ENCODE measurements at regions not wholly inside any gene's neighbourhood (a gene's known extent, or its start where the extent isn't known, plus 50 kb on each side); places are given as distances from the start of the nearest gene placed in this dataset.
A peak's percentile ranks its signal among the peaks of the same experiment; 100 is the strongest.
"Not testable (repeated sequence)": the region's sequence is repeated elsewhere in the genome, so short reads cannot be mapped to it uniquely, and the experiment has no call there.

DNA sequence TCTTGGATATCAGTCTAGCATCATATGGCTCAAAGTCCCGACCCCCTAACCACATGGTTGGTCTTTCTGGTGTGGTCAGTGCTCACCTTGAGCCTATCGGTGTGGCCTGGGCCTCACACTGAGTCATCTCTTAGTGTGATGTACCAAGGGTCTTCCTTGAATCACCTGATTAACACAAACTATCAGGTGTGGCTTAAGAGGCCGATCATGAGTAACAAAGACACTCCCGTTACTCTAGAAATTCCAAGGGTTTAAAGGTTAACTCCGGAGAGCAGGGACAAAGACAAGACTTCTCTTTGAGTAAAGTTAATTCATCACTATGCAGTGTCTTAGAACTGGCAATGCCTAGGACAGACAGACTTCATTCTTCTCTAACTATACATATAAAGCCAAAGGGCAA, 52.3 kb upstream of the ARMC3 start:
- DNase-seq = no peak

DNA sequence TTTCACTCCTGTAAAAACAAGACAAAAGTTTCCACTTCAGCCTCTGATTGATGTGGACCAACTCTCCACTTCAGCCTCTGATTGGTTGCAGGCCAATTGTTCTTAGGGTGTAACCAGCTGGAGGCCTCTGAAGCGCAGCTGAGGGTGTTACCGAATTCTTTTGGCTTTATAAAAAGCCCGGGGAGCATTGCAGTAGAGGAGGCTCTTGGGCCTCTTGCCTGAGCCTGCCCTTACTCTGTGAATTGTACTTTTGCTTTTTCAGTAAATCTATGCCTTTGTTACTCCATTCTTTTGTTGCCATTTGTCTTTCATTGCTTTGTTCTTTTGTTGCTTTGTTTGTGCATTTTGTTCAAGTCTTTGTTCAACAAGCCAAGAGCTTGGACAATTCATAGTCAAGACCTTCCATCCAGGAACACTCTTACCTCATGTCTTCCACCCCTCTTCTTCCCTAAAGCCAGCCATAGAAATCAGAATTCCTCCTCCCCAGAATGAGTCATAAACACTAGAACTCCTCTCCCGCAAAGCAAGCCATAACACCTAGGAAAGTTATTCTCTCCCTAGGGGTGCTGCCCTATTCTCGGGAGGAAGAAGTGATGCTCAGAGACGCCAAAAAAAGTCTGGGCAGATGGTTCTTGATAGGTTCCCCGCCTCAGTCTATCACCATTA, 53.5 kb upstream of the ARMC3 start:
- DNase-seq = no peak

DNA sequence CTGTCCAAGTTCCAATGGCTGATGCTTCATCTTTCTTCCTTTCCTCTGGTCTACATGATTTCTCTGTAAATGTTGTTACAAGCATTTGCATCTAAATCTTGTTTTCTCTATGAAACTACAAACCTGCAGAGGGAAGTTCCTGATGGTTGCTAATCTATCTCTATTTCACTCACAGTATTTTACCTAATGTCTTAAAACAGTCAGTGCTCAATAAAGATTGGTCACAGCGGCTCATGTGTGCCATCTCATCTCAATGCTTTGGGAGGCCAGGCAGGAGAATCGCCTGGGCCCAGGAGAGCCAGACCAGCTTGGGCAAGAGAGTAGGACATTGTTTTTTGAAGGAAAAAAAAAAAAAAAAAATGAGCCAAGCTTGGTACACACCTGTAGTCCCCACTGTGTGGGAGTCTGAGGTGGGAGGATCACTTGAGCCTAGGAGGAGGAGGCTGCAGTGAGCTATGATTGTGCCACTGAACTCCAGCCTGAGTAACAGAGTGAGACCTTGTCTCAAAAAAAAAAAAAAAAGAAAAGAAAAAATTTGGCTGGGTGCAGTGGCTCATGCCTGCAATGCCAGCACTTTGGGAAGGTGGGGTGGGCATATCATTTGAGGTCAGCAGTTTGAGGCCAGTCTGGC, 71.3 kb upstream of the ARMC3 start:
- DNase-seq = no peak

DNA sequence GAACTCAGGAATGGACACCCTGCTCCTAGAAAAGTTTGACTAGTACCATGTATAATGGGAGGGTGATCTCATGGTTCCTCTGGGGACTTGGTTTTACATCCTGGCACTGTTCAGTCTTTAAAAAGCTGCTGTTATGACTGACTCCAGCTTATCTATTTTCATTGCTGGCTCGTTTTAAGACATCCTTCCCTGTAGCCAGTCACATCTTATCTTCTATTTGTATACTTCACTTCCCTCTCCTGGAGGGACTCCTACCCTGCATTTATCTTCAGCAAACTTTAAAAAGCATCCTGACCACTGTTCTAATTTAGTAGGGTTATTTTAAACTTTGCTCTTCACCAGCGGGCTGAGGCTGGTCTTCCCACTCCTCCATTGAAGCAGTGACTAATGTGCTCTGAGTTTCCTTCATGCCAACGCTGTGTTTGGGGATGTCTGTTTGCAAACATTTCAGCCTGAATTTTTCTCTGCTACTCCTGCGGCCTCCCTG, 72.9 kb upstream of the ARMC3 start:
- no peak for DNase-seq

DNA sequence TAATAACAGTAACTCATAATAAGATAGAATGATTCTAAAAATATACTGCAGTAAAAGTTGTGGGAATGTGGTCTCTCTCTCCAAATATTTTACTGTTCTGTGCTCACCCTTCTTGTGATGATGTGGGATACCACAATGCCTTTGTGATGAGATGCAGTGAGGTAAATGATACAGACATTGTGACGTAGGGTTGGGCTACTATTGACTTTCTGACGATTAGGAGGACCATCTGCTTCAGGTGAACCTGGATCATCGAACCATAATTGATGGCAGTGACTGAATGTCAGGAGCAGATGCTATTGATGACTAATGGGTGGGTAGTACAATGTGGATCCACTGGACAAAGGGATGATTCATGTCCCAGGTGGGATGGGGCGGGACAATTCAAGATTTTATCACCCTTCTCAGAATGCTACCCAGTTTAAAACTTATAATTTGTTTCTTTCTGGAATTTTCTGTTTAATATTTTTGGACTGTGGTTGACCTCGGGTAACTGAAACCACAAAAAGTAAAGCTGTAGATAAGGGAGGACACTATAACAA, 73.9 kb upstream of the ARMC3 start:
- no peak for DNase-seq

DNA sequence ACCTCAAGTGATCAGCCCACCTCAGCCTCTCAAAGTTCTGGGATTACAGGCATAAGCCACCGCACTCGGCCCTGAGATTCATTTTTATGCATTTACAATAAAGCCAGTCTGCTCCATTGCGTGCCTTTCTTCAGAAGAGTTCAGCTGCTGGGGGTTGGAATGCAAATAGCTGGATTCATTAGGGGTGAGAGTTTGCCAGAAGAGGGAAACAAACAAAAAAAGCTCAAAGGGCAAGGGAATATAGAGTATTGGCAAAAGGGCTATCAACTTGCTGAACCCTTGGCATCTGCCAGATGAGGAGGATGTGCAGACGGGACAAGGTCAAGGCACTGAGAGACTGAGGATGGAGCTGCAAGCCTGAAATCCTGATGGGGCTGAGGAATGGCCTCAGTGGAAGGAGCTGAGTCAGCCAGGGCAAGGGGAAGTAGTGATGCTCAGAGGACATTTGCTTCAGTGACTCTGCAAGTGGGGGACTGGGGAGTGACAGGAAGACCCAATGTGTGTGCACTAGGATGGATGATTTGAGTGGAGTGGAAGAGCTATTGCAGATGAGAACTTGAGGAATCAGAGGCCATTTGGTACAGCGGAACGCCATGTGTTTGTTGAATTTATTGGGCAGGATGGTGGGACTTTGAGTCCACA, 75.0 kb upstream of the ARMC3 start:
- DNase-seq = no peak

DNA sequence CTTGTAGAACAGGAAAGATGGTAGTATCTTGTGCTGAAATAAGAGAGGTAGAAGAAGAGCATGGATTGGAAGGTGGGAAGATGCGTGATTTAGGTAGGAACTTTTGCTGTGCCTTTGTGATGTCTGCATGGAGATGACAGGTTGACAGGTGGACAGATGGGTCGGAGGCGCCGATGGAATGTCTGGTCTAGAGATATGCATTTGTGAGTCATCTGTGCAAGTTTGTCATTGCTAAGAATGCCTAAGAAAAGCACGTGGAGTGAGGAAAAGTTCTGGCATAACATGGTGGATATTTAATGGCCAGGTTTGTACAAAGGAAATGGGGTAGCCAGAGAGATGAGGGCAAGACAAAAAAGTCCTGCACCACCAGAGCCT, 76.0 kb upstream of the ARMC3 start:
- DNase-seq = no peak

DNA sequence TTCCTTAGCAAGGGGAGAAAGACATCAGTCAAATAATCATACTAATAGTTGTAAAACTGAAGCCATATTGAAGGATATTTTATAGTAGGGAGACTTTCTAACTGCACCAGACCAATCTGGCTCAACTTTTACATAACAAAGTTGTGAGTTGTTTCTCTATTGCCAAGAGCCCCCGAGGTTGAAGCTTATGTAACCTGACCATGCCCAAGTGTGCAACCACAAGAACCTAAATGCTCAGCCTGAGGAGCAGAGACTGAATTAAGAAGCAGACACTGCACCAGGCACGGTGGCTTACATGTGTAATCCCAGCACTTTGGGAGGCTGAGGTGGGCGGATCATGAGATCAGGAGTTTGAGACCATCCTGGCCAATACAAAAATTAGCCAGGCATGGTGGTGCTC, 77.3 kb upstream of the ARMC3 start:
- DNase-seq = no peak

DNA sequence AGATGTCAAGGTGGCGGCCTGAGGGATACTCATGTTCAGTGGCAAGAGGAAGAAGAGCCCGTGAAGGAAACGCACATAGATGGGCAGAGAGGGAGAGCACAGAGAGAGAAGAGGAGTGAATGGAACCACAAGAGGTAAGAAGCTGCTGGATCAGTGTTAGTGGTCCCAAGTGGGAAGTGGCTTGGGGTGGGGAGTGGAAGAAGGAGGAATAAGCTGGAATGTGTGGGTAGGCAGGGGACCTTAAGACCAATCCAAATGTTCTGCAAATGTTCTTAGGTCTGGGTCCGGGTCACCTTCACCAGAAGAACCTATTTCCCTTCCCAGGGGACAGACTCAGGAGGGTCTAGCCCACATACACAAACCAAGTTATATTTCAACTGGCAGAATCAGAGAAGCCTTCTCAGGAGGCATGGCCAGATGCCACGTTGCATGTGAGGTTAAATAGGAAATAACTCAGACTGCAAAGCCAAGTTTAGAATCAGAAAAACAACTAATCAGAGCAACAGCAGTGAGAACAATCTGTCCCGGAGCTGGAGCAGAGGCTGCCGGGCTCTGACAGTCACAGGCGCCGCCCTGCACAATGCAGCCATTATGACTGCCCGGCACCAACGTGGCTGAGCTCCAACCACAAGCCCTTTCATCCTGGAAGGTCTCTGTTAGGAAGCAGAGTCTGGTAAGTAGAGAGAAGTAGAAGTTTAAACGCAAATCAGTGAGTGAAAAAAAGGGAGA, 78.6 kb upstream of the ARMC3 start:
- DNase-seq = no peak

DNA sequence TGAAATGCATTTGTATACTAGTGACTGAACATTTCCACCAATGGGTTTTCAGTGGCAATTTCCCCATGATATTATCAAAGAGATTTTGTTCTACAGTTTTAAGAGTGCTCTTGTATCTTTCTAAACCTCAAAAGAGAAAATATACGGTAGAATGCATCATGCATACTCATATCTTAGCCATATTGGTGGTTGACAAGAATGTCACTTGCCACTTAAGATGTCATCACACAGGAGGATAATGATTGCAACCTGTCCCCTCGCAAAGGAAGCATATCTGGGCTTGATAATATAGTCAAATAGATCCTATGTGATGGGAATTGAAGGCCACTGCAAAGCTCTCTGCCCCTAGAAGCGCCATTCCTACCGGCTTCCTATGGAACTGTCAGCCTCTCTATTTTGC, 79.3 kb upstream of the ARMC3 start:
- no peak for DNase-seq

DNA sequence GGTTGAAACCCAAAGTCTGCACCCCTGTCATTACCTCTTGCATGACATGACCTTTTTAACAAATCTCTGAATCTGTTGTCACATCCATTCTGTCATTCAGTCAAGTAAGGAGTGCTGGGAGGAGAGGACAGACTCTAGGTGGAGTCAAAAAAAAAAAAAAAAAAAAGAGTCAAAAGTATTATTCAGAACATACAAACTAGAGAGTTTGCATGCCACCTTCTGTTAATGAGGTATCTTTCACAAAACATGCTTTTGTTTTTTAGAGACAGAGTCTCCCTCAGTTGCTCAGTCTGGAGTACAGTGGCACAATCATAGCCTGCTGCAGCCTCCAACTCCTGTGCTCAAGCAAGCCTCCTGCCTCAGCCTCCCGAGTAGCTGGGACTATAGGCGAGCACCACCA, 81.6 kb upstream of the ARMC3 start:
- peak; percentile 4 for DNase-seq

DNA sequence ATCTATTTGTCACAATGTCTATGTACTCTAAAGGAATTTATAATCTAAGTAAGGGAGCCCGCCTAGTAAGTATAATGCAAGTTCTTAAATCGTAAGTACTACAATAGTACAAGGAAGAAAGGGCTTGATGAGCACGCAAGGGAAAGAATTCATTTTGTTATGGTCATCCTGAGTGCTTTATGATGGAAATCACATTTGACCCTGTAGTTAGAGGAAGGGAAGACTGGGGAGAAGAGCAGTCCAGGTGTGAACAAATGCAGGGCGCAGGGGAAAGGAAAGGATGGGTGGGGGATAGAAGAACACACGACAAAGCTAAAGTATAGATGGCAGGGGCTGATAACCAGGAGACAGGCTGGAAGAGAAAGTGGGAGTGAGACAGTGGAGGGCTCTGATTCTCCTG, 88.2 kb upstream of the ARMC3 start:
- DNase-seq = no peak

DNA sequence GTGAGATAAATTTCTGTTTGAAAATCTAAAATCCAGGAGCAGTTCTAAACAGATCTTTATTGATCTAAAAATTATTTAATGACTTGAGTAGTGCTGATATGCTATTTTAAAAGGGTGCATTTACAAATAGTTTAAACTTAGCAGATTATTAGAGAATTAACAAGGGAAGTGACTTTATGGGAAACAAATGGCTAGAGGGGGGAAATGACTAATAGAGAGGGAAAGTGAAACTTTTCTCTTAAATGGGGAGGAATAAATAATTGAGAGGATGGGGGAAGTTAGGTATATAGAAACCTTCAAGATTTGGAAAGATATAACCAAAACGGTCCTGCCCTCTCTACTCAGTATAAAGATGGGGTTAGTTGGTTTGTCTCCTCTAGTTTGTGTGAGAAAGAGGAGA, 90.1 kb upstream of the ARMC3 start:
- no peak for DNase-seq

DNA sequence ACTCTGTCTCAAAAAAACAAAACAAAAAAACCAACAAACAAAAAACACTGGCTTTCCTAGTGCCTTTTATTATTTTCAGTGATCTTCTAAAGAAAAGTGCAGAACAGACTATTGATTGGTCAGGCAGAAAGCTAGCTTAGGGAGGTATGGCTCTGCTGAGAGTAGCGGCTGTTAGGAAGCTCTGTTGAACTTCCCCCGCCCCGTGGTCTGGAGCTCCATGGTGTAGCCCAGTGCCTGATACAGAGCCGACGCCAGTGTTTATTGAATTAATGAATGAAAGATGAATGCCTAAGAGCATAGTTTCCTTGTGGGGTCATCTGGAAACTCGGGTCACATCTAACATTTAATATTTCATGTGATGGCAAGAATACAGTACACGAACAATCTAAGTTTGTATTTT, 90.5 kb upstream of the ARMC3 start:
- no peak for DNase-seq

DNA sequence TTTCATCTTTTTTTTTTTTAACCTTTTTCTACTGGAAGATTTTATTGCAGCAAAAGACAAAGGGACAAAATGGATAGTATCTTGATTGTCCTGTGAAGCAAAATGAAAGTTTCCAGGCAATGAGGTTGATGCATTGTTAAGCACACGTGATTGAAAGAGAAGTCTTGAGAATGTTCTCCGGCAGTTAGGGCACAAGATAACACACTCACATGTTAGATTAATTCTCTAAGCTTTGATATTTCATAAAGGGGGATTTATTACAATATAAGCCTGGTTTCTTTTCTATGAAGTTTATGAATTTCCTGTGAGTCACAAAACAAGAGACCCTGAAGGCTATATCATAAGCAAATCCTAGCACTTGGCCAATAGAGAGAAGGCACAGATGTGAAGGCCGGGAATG, 93.4 kb upstream of the ARMC3 start:
- no peak for DNase-seq

DNA sequence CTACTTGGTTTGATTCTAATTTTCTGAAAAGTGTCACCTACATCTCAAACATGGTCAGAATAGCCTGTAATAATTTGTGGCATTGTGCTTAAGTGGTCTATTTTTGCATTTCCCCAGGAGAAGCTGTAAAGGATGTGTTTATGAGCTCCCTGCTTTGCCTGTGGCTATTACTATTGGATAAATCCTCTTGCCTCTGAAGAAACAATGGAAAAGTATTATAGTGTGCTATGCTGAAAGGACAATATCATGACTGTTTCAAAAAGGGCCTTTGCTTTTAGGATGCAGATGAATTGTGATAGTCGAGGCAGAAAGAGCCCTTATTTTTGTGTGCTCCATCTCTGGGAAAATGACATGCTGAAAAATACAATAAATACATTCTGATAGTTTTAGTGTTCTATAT, 94.1 kb upstream of the ARMC3 start:
- DNase-seq = no peak

DNA sequence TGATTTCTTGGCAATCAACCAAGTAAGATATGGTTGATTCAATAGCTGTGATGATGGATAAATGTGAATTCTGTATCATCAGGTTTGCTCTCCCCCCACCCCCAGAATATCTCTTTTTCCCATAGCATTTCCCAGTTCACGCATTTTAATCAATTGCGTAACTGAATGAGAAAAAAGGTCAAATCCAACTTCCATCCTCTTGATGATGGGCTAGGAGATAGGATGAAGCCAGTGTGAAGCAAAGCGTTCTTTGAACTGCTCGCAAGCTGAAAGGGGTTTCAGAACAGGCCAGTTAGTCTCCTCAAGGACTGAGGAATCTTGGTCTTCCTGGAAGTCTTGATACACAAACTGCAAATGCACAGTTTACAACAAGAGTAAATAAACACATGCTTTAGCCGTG, 94.5 kb upstream of the ARMC3 start:
- DNase-seq = no peak

DNA sequence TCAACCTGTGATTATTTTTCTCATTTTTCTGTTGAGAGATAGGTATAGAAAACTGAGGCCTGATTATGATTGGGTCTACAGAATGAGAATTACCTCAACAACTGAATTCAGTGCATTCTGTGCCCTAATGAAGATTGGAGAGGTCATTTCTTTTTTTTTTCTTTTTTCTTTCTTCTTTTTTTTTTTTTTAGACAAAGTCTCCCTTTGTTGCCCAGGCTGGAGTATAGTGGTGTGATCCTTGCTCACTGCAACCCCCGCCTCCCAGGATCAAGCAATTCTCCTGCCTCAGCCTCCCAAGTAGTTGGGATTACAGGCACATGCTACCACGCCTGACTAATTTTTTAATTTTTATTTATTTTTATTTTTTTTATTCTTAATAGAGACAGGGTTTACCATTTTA, 95.0 kb upstream of the ARMC3 start:
- no peak for DNase-seq

DNA sequence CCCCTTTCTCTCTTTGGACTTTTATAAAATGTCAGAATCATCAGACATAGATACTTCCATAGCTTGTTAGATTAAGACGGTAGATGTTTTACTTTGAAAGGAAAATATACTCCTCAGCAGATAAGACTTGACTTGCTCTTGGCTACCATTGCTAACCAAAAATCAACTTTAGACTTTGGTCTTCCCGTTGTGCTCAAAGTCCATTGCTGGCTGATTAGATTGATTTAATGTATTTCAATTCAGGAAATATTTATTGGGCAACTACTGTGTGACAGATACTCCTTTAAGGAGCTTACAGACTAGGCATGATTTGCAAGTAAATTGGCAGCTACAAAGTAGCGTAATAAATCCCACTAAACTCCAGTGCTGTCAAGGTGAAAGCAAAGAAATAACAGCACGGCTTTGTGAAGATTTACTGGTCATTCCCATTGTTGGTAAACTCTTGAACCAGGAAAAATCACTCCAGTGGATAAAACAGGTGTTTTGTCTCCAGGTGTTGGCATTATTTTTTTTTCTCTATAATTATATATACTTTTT, 95.7 kb upstream of the ARMC3 start:
- DNase-seq = no peak

DNA sequence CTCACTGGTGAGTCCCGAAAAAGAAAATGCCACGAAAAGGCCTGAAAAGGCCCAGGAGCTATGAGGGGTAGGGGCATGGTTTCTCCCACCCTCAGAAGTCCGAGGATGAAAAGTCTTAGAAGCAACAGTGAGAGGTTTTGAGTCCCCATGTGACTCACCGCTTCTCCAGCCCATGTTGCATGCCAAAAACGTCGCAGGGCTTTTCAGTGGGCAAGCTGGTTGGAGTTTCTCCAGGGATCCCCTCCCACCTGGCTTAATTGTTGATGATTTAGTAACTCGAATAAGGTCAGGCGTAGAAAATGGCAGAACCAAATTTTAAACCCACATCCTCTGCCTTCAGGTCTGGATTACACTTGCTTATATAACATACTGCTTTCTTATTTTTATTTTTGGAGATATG, 96.3 kb upstream of the ARMC3 start:
- no peak for DNase-seq

DNA sequence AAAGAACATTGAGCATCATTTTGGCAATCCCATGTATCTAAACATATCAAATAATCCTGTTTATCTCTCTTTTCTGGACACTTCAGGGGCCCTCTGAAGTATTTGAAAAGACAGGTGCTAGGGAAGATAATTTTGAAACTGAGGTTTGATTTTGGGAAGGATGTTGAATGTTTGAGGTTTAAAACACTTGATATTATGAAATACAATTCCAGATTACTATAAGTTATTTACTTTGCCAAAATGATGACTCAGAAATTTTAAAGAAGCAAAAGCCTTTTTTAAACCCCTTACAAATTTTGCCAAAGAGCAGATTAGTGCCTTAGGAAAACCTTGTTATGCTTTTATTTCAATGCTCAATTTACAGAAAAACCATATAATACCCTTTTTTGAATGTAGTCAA, 99.1 kb upstream of the ARMC3 start:
- DNase-seq = not testable (repeated sequence)

DNA sequence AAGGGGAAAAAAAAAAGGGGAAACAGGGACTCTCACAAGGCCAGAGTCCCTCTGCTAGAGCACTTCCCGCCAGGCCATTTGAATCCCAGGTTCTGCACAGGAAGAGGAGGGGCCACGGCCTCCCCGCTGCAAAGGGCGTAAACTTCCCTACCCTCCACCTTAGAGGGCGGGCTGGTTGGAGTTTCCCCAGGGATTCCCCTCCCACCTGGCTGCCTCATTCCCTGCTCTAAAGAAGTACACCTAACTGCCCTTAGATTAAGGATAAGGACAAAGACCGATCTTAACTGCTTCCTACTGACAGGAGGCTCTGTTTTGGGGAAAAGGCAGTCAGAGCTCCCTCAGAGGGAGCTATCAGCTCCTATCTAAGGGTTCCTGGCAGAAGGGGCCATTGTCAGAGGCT, 102.0 kb upstream of the ARMC3 start:
- DNase-seq = no peak

DNA sequence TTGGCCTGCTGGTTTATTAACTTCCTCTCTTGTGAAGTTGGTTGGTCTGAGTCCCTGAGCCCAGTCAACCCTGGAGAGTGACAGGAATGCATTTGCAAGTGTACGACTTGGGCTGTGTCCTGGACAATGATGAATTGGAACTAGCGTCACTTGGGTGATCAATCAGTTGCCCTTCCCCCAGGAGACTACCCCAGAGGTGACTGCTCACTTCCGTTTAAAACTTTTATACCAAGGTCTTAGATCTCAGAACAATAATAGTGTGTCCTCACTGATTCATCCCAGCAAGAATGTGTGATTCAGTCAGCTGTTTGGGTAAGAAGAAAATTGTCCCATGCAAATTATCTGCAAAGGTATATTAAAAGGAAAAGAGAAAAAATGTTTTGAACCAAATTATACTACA, 102.9 kb upstream of the ARMC3 start:
- DNase-seq = no peak

All from CD4-positive, alpha-beta T cell treated with Interleukin-21 for 1 hour (primary cell).